Muscle of leg (tissue), 3 donors: ENCODE measurements at regions not wholly inside any gene's neighbourhood (a gene's known extent, or its start where the extent isn't known, plus 50 kb on each side); places are given as distances from the start of the nearest gene placed in this dataset.
"Not testable (repeated sequence)": the region's sequence is repeated elsewhere in the genome, so short reads cannot be mapped to it uniquely, and the experiment has no call there.

Experiments used
- DNase-seq: peaks from one replicate; pipeline ENCODE4 v3.0.0; 2013
- H3K27ac ChIP-seq: one replicate; pipeline ENCODE4 v1.5.1; 2013; ENCODE audit warnings: mild to moderate bottlenecking, low read length, control low read depth
- H3K27me3 ChIP-seq: one replicate; pipeline ENCODE4 v1.6.1; 2013; ENCODE audit warnings: low read length; ENCODE audit not compliant: control insufficient read depth, insufficient read depth
- H3K36me3 ChIP-seq: one replicate; pipeline ENCODE4 v1.6.1; 2013; ENCODE audit warnings: low read length; ENCODE audit not compliant: control insufficient read depth, insufficient read depth
- H3K4me1 ChIP-seq: one replicate; pipeline ENCODE4 v1.6.1; 2013; ENCODE audit warnings: low read length; ENCODE audit not compliant: control insufficient read depth, insufficient read depth
- H3K4me3 ChIP-seq: one replicate; pipeline ENCODE4 v1.5.1; 2013; ENCODE audit warnings: low read length, control low read depth
- H3K9me3 ChIP-seq: replicated peaks from 2 replicates; pipeline ENCODE4 v1.6.1; 2013; ENCODE audit warnings: low read depth, low read length; ENCODE audit not compliant: control insufficient read depth
- WGBS: methylation state at CpG from one replicate; pipeline ENCODE4 v1.1.5; 2013; ENCODE audit warnings: missing lambda C conversion rate; ENCODE audit not compliant: insufficient coverage; 5-methylcytosine and 5-hydroxymethylcytosine counted together

GRCh38 chr2:88942798-88943197 is 251.3 kb downstream of the RPIA start:
- no peak overlapping the region for H3K4me3 ChIP-seq
- DNase-seq = peak; percentile 12
- no CpG with 5 or more reads among the region's 2 CpGs for WGBS

GRCh38 chr2:88949336-88949735 is 257.9 kb downstream of the RPIA start:
- Histone ChIP-seq H3K4me1 (peaks cover 2% of the 10 kb centered on the region), H3K36me3 (no peaks in the 10 kb centered on the region), H3K9me3 (no peaks in the 10 kb centered on the region), H3K27ac (no peak overlapping the region), H3K4me3 (no peak overlapping the region), H3K27me3 (no peaks in the 10 kb centered on the region)
- DNase-seq = peak; percentile 49

More at GRCh38 chr2:88942798-88943197, 251.3 kb downstream of the RPIA start:
- no peaks in the 10 kb centered on the region for H3K9me3 ChIP-seq
- peaks cover 2% of the 10 kb centered on the region for H3K4me1 ChIP-seq
- no peaks in the 10 kb centered on the region for H3K27me3 ChIP-seq
- H3K27ac ChIP-seq = no peak overlapping the region
- H3K36me3 ChIP-seq = no peaks in the 10 kb centered on the region

GRCh38 chr2:88950010-88950409 is 258.5 kb downstream of the RPIA start:
- no peak for DNase-seq
- no peaks in the 10 kb centered on the region for H3K36me3 ChIP-seq
- no peaks in the 10 kb centered on the region for H3K9me3 ChIP-seq
- no peak overlapping the region for H3K4me3 ChIP-seq
- H3K27ac ChIP-seq = no peak overlapping the region
- no CpG with 5 or more reads among the region's 2 CpGs for WGBS
- no peaks in the 10 kb centered on the region for H3K27me3 ChIP-seq
- peaks cover 2% of the 10 kb centered on the region for H3K4me1 ChIP-seq

- H3K36me3 ChIP-seq = no peaks in the 10 kb centered on the region
- WGBS = no CpG with 5 or more reads among the region's 1 CpG
- H3K27ac ChIP-seq = no peak overlapping the region
- no peaks in the 10 kb centered on the region for H3K27me3 ChIP-seq
- no peaks in the 10 kb centered on the region for H3K9me3 ChIP-seq
- no peak for DNase-seq
- no peak overlapping the region for H3K4me3 ChIP-seq
- H3K4me1 ChIP-seq = no peaks in the 10 kb centered on the region
These were observed 264.1 kb downstream of the RPIA start for GRCh38 chr2:88955607-88956006.

GRCh38 chr2:88959480-88960204 is 268.2 kb downstream of the RPIA start:
- no CpG with 5 or more reads among the region's 2 CpGs for WGBS
- H3K4me1 ChIP-seq = peaks cover 5% of the 10 kb centered on the region
- no peaks in the 10 kb centered on the region for H3K27me3 ChIP-seq
- no peak overlapping the region for H3K27ac ChIP-seq
- peak; percentile 6 for DNase-seq
- H3K9me3 ChIP-seq = no peaks in the 10 kb centered on the region
- no peak overlapping the region for H3K4me3 ChIP-seq
- no peaks in the 10 kb centered on the region for H3K36me3 ChIP-seq

GRCh38 chr2:88961323-88961722 is 269.9 kb downstream of the RPIA start:
- H3K36me3 ChIP-seq, H3K27me3 ChIP-seq, H3K9me3 ChIP-seq, H3K4me3 ChIP-seq, H3K4me1 ChIP-seq: not testable (repeated sequence)
- peak; percentile 10 for DNase-seq
- 38% methylated on average over 1 of the region's 3 CpGs for WGBS
- H3K27ac ChIP-seq = peak overlapping the region; percentile 47

- H3K27ac ChIP-seq = no peak overlapping the region
- H3K4me1 ChIP-seq = no peaks in the 10 kb centered on the region
- H3K27me3 ChIP-seq = no peaks in the 10 kb centered on the region
- no peak for DNase-seq
- no peaks in the 10 kb centered on the region for H3K9me3 ChIP-seq
- WGBS = no CpG with 5 or more reads among the region's 3 CpGs
- H3K4me3 ChIP-seq = no peak overlapping the region
- no peaks in the 10 kb centered on the region for H3K36me3 ChIP-seq
These were observed 276.4 kb downstream of the RPIA start for GRCh38 chr2:88967844-88968243.

- not testable (repeated sequence) for H3K9me3 ChIP-seq, H3K36me3 ChIP-seq, DNase-seq, H3K27me3 ChIP-seq, H3K4me1 ChIP-seq, H3K27ac ChIP-seq, H3K4me3 ChIP-seq
- no CpG with 5 or more reads among the region's 2 CpGs for WGBS
These were observed 286.5 kb downstream of the RPIA start for GRCh38 chr2:88978011-88978410.

GRCh38 chr2:88978446-88978845 is 287.0 kb downstream of the RPIA start:
- H3K4me3 ChIP-seq, H3K36me3 ChIP-seq, H3K27ac ChIP-seq, H3K27me3 ChIP-seq, H3K4me1 ChIP-seq, H3K9me3 ChIP-seq: not testable (repeated sequence)
- WGBS = 100% methylated on average over 1 of the region's 1 CpG
- DNase-seq = peak; percentile 5

- DNase-seq, H3K4me1 ChIP-seq, H3K27ac ChIP-seq, H3K27me3 ChIP-seq, H3K9me3 ChIP-seq, H3K4me3 ChIP-seq, H3K36me3 ChIP-seq: not testable (repeated sequence)
- no CpG with 5 or more reads among the region's 2 CpGs for WGBS
These were observed 292.6 kb downstream of the RPIA start for GRCh38 chr2:88984079-88984478.
